ENCODE measurements at regions not wholly inside any gene's neighbourhood (a gene's known extent, or its start where the extent isn't known, plus 50 kb on each side); places are given as distances from the start of the nearest gene placed in this dataset.

DNA sequence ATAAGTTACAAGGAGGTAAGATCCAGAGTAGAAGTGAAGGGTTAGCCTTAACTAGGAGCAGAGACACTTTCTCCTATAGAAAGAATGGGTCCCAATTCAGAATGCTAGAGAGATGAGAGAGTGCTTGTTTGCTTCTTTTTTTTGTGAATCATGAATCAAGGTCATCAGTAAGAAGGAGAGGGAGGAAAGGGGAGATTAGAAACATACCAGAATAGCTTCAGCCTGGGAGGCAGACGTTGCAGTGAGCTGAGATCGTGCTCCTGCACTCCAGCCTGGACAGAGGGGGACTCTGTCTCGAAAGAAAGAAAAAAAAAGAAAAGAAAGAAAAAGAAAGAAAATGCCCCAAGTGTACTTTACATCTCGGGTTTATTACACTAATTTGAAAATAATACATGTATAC, 55.8 kb upstream of the SLC35F5 start:
- in situ Hi-C loops (cut with MboI) (no loop called here), intact Hi-C loops (cut with micrococcal nuclease) (no loop called here)
- H3K36me3 ChIP-seq (ENCODE audit: control insufficient read depth, insufficient read depth, low read length): no peaks in the 10 kb centered on the region
- CTCF ChIA-PET (ENCODE audit: low intra/inter-chr PET ratio): no interaction called here
- FAIRE-seq (no peak), ATAC-seq (no peak), DNase-seq (ENCODE audit: extremely low read depth in 1 of 4, low spot score in 3 of 4) (no peak)
- no peak overlapping the region for H3K9ac ChIP-seq (ENCODE audit: insufficient read depth in 1 of 2, low read depth in 2 of 2, low read length in 2 of 2)
- POLR2A ChIA-PET: interaction anchor here (0.5 kb wide), 1 partner anchor 29 kb away, joined by 3 read pairs; no protein-coding TSS in a partner anchor
- no peak overlapping the region for H3K4me3 ChIP-seq
- no peaks in the 10 kb centered on the region for H3K79me2 ChIP-seq (ENCODE audit: control insufficient read depth, insufficient read depth, low read length)
- no peak for TF ChIP-seq XRCC3 (IDR thresholded peaks at IDR 0.05)
- no peak for TF ChIP-seq ZNF121 (CRISPR knock-in tag; conservative IDR thresholded peaks at IDR 0.05)
- no peak for TF ChIP-seq NRF1 (conservative IDR thresholded peaks at IDR 0.05 in 1 of 2, IDR thresholded peaks at IDR 0.05 in 1 of 2)
- TF ChIP-seq CREB1 (IDR thresholded peaks at IDR 0.05): no peak
- TF ChIP-seq CREB1 (CRISPR knock-in tag; IDR thresholded peaks at IDR 0.05): no peak
- H3K27ac ChIP-seq (ENCODE audit: extremely low read depth, low read depth, low read length): no peak overlapping the region
- H4K20me1 ChIP-seq (replicated peaks; ENCODE audit: control insufficient read depth, insufficient read depth, low read length): no peaks in the 10 kb centered on the region
- no peaks in the 10 kb centered on the region for H3K9me1 ChIP-seq (ENCODE audit: control insufficient read depth, insufficient read depth, low read length)
- no peaks in the 10 kb centered on the region for H3K27me3 ChIP-seq (ENCODE audit: control insufficient read depth in 2 of 2, insufficient read depth in 2 of 2, low read length in 2 of 2)
- 10% methylated on average over 3 of the region's 4 CpGs for WGBS (ENCODE audit: insufficient coverage, low coverage, missing lambda C conversion rate)
- peaks cover 0 to 3% of the 10 kb centered on the region in 2 experiments; a peak in 2 of 5 replicates for H3K4me1 ChIP-seq (replicated peaks in 1 of 2; ENCODE audit: control insufficient read depth in 2 of 2, insufficient read depth in 2 of 2, low read length in 2 of 2)
- BruUV-seq (replicated peaks): no TSS peak
- no peak overlapping the region for H2AFZ ChIP-seq (ENCODE audit: low read depth, low read length)
- H3K4me2 ChIP-seq (ENCODE audit: insufficient read depth, low read length): no peak overlapping the region
- no peaks in the 10 kb centered on the region for H3K9me3 ChIP-seq (replicated peaks; ENCODE audit: control insufficient read depth, insufficient read depth, low read depth, low read length)

DNA sequence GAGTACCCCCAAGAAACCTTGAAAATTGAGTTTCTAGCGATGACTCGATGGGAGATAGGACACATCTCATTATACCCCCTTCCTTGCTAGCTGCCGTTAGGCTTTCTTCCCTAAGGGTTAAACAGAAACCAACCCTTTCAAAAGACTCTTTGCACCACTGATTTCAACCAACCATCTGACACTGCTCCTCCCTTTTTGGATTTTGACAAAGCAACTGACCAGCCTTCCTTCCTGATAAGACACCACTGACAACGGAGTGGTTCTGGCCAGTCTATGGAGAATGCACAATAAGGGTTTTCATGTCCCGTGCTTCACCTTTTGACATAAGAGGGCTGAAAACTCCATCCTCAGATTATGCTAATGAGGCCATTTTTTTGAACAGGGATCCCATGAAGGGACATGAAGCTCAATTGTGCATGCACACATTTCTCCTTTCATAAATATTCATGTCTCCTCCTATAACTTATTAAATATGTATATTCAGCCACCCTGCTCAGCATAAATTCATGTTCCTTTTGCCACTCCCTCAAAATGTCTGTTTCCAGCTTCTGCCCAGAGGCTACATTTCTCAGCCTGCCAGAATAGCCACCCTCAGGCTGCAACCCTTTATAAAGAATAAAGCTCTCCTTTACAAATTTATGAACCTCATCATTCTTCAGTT, 52.8 kb upstream of the SLC35F5 start:
- Histone ChIP-seq H4K20me1 (replicated peaks; ENCODE audit: control insufficient read depth, insufficient read depth, low read length) (no peaks in the 10 kb centered on the region), H3K9ac (ENCODE audit: insufficient read depth in 1 of 2, low read depth in 2 of 2, low read length in 2 of 2) (no peak overlapping the region), H3K27me3 (ENCODE audit: control insufficient read depth in 2 of 2, insufficient read depth in 2 of 2, low read length in 2 of 2) (no peaks in the 10 kb centered on the region), H3K4me2 (ENCODE audit: insufficient read depth, low read length) (peak overlapping the region; percentile 28), H3K9me3 (replicated peaks; ENCODE audit: control insufficient read depth, insufficient read depth, low read depth, low read length) (no peaks in the 10 kb centered on the region), H3K4me3 (no peak overlapping the region), H3K9me1 (ENCODE audit: control insufficient read depth, insufficient read depth, low read length) (no peaks in the 10 kb centered on the region), H3K27ac (ENCODE audit: extremely low read depth, low read depth, low read length) (no peak overlapping the region), H3K4me1 (replicated peaks in 1 of 2; ENCODE audit: control insufficient read depth in 2 of 2, insufficient read depth in 2 of 2, low read length in 2 of 2) (peaks cover 0 to 3% of the 10 kb centered on the region in 2 experiments; a peak in 2 of 5 replicates), H3K79me2 (ENCODE audit: control insufficient read depth, insufficient read depth, low read length) (no peaks in the 10 kb centered on the region), H3K36me3 (ENCODE audit: control insufficient read depth, insufficient read depth, low read length) (no peaks in the 10 kb centered on the region), H2AFZ (ENCODE audit: low read depth, low read length) (no peak overlapping the region)
- 8% methylated on average over 5 of the region's 5 CpGs for WGBS (ENCODE audit: insufficient coverage, low coverage, missing lambda C conversion rate)
- ATAC-seq (peak; percentile 68), DNase-seq (ENCODE audit: extremely low read depth in 1 of 4, low spot score in 3 of 4) (peak in 1 of 4 experiments; percentile 48), FAIRE-seq (no peak)
- in situ Hi-C loops (cut with MboI) (no loop called here), intact Hi-C loops (cut with micrococcal nuclease) (no loop called here)
- CTCF ChIA-PET (ENCODE audit: low intra/inter-chr PET ratio): no interaction called here
- BruUV-seq (replicated peaks): no TSS peak
- POLR2A ChIA-PET: interaction anchor here (1.9 kb wide), 1 partner anchor 10 kb away, joined by 5 read pairs; no protein-coding TSS in a partner anchor
- TF ChIP-seq, protein P1, sequence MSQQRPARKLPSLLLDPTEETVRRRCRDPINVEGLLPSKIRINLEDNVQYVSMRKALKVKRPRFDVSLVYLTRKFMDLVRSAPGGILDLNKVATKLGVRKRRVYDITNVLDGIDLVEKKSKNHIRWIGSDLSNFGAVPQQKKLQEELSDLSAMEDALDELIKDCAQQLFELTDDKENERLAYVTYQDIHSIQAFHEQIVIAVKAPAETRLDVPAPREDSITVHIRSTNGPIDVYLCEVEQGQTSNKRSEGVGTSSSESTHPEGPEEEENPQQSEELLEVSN (IDR thresholded peaks at IDR 0.05; ENCODE audit: borderline replicate concordance in 1 of 2, extremely low read depth in 1 of 2, insufficient read depth in 1 of 2, insufficient read length in 1 of 2, low read depth in 1 of 2, low read length in 1 of 2, poor library complexity in 1 of 2, severe bottlenecking in 1 of 2): no peak
- TF ChIP-seq MAFG (tag; conservative IDR thresholded peaks at IDR 0.05) (0 out of 2 replicates have a peak, but pooled peaks have one; percentile 24), FOXM1 (IDR thresholded peaks at IDR 0.05; ENCODE audit: low read depth) (peak; percentile 66; the same call in 1 of the 2 replicates), FOXM1 (CRISPR knock-in tag; IDR thresholded peaks at IDR 0.05; ENCODE audit: low read depth) (no peak), ZNF3 (CRISPR knock-in tag; IDR thresholded peaks at IDR 0.05) (no peak), KLF13 (tag; IDR thresholded peaks at IDR 0.05; ENCODE audit: borderline replicate concordance, low read depth) (no peak)
- TF ChIP-seq, protein P2, sequence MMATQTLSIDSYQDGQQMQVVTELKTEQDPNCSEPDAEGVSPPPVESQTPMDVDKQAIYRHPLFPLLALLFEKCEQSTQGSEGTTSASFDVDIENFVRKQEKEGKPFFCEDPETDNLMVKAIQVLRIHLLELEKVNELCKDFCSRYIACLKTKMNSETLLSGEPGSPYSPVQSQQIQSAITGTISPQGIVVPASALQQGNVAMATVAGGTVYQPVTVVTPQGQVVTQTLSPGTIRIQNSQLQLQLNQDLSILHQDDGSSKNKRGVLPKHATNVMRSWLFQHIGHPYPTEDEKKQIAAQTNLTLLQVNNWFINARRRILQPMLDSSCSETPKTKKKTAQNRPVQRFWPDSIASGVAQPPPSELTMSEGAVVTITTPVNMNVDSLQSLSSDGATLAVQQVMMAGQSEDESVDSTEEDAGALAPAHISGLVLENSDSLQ (IDR thresholded peaks at IDR 0.05): peak; percentile 23; the same call in 1 of the 2 replicates
